Psoas muscle (tissue), 7 donors: ENCODE measurements at regions not wholly inside any gene's neighbourhood (a gene's known extent, or its start where the extent isn't known, plus 50 kb on each side); places are given as distances from the start of the nearest gene placed in this dataset.

Experiments
- ATAC-seq, 4 donors: fragments of 200-7000 bp; cut with Tn5 transposase; one replicate each; pipeline ENCODE4 v1.9.1; 2020; ENCODE audit warnings: moderate library complexity in 3 of 4, mild to moderate bottlenecking in 2 of 4
- DNase-seq, 2 donors: peaks; one replicate each; pipeline ENCODE4 v3.0.0-alpha.2; 2020
- H3K27ac ChIP-seq: fragments of 200-600 bp; one replicate; pipeline ENCODE4 v1.8.0; 2022
- H3K27me3 ChIP-seq, 3 donors: fragments of 200-600 bp in 1 of 3; one replicate each; pipeline versions ENCODE4 v1.6.1 to v1.8.0; 2013 to 2022; ENCODE audit warnings: low read length in 2 of 3, mild to moderate bottlenecking in 2 of 3, moderate library complexity in 1 of 3; ENCODE audit not compliant: insufficient read depth in 3 of 3
- H3K36me3 ChIP-seq, 2 donors: fragments of 200-600 bp in 1 of 2; one replicate each; pipeline versions ENCODE4 v1.6.1 to v1.8.0; 2013 to 2022; ENCODE audit warnings: low read depth in 1 of 2, mild to moderate bottlenecking in 1 of 2, moderate library complexity in 1 of 2; ENCODE audit not compliant: insufficient read depth in 1 of 2
- H3K4me1 ChIP-seq: fragments of 200-600 bp; one replicate; pipeline ENCODE4 v1.8.0; 2022
- H3K4me3 ChIP-seq: fragments of 200-600 bp; one replicate; pipeline ENCODE4 v1.8.0; 2022; ENCODE audit warnings: mild to moderate bottlenecking
- H3K9me3 ChIP-seq: fragments of 200-600 bp; one replicate; pipeline ENCODE4 v1.8.0; 2022
- WGBS, 3 donors: extraction: QIAGEN DNeasy Blood & Tissue Kit; methylation state at CpG; one replicate each; pipeline versions ENCODE4 v1.1.6 to v1.1.7; 2013; 5-methylcytosine and 5-hydroxymethylcytosine counted together
- intact Hi-C, 2 donors: fragments of 100-400 bp; cut with DNase I; formaldehyde crosslinking; loops; one replicate each; pipeline versions ENCODE4 v1.11.0 to v1.14.2; 2022
- TF ChIP-seq, protein P1 (sequence below): fragments of 200-600 bp; IDR thresholded peaks from one replicate; pipeline ENCODE4 v1.8.0; 2022; ENCODE audit warnings: antibody characterized with exemption
- donor health status: healthy with polysubstance abuse.
- donor health status: DM: no; HTN: no; CAD: no; lungs with moderate emphysema.
- donor health status: Bipolar disorder and iron deficiency.
- donor health status: healthy.
- donor health status: DM: yes; HTN: yes; CAD: no.
- donor health status: DM: no; HTN: no; CAD: no.
- donor health status: DM: yes; HTN: yes; CAD: no.

DNA sequence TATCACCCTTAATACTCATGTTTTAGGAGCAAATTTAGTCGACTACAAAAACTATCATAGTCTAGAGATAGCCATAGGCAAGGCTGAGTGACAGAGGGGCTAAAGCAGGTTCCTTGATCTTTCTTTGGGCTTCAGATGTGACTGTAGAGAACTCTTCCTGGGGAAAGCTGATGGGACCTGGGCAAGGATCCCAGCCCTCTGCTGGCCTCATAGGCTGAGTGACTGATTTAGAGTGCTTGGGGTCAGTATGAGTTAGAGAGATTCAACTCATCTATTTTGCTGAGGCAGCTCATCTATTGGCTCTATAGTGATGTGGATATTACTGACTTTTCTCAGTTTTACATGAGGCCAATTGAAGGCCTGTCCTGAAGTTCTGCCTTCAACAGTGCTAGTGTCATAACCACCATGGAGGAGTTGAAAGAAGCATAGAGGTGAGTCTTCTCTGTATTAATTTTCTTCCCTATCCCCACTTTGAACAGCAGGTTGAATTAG, 81.6 kb downstream of the SAMD9 start:
- no peak overlapping the region for H3K27ac ChIP-seq
- no peaks in the 10 kb centered on the region for H3K36me3 ChIP-seq
- H3K4me1 ChIP-seq = no peaks in the 10 kb centered on the region
- H3K27me3 ChIP-seq = no peaks in the 10 kb centered on the region
- WGBS, 3 donors = 69 to 76% (median 73%) methylated on average over 1 of the region's 1 CpG
- DNase-seq = no peak
- intact Hi-C loops = no loop called here
- no peak overlapping the region for H3K4me3 ChIP-seq
- H3K9me3 ChIP-seq = peaks cover 10% of the 10 kb centered on the region
- TF ChIP-seq, protein P1, sequence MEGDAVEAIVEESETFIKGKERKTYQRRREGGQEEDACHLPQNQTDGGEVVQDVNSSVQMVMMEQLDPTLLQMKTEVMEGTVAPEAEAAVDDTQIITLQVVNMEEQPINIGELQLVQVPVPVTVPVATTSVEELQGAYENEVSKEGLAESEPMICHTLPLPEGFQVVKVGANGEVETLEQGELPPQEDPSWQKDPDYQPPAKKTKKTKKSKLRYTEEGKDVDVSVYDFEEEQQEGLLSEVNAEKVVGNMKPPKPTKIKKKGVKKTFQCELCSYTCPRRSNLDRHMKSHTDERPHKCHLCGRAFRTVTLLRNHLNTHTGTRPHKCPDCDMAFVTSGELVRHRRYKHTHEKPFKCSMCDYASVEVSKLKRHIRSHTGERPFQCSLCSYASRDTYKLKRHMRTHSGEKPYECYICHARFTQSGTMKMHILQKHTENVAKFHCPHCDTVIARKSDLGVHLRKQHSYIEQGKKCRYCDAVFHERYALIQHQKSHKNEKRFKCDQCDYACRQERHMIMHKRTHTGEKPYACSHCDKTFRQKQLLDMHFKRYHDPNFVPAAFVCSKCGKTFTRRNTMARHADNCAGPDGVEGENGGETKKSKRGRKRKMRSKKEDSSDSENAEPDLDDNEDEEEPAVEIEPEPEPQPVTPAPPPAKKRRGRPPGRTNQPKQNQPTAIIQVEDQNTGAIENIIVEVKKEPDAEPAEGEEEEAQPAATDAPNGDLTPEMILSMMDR = no peak
- no peak for ATAC-seq

DNA sequence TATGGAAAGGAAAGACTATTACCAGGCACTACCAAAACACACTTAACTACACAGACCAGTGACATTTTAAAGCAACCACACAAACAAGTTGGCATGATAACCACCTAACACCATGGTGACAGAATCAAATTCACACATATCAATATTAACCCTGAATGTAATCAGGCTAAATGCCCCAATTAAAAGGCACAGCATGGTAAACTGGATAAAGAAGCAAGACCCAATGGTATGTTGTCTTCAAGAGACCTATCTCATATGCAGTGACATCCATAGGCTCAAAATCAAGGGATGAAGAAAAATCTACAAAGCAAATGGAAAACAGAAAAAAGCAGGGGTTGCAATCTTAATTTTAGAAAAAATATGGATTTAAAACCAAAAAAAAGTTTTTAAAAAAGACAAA, 86.0 kb downstream of the SAMD9 start:
- no peaks in the 10 kb centered on the region for H3K4me1 ChIP-seq
- intact Hi-C loops = no loop called here
- DNase-seq = no peak
- H3K9me3 ChIP-seq = peaks cover 10% of the 10 kb centered on the region
- ATAC-seq = no peak
- no peak overlapping the region for H3K4me3 ChIP-seq
- no peaks in the 10 kb centered on the region for H3K27me3 ChIP-seq
- no peaks in the 10 kb centered on the region for H3K36me3 ChIP-seq
- no peak overlapping the region for H3K27ac ChIP-seq
- TF ChIP-seq, protein P1 = no peak

GRCh38 chr7:93030605-93031225, 87.1 kb downstream of the SAMD9 start:
- H3K9me3 ChIP-seq = peaks cover 10% of the 10 kb centered on the region
- H3K4me3 ChIP-seq = no peak overlapping the region
- H3K27ac ChIP-seq = no peak overlapping the region
- intact Hi-C loops = no loop called here
- no peak for DNase-seq
- no peak for ATAC-seq
- TF ChIP-seq, protein P1 = no peak
- no peaks in the 10 kb centered on the region for H3K27me3 ChIP-seq
- H3K4me1 ChIP-seq = no peaks in the 10 kb centered on the region
- H3K36me3 ChIP-seq = no peaks in the 10 kb centered on the region

GRCh38 chr7:93029056-93029455, 88.7 kb downstream of the SAMD9 start:
- H3K36me3 ChIP-seq = no peaks in the 10 kb centered on the region
- TF ChIP-seq, protein P1 = no peak
- no peaks in the 10 kb centered on the region for H3K4me1 ChIP-seq
- DNase-seq (no peak), ATAC-seq (no peak)
- WGBS, 3 donors = 68 to 84% (median 75%) methylated on average over 7 of the region's 7 CpGs
- intact Hi-C loops = no loop called here
- H3K9me3 ChIP-seq = peaks cover 10% of the 10 kb centered on the region
- no peaks in the 10 kb centered on the region for H3K27me3 ChIP-seq
- H3K4me3 ChIP-seq = no peak overlapping the region
- no peak overlapping the region for H3K27ac ChIP-seq

GRCh38 chr7:93028610-93029009, 89.2 kb downstream of the SAMD9 start:
- no peaks in the 10 kb centered on the region for H3K27me3 ChIP-seq
- intact Hi-C loops = no loop called here
- DNase-seq = no peak
- no peak overlapping the region for H3K4me3 ChIP-seq
- H3K36me3 ChIP-seq = no peaks in the 10 kb centered on the region
- no peak for ATAC-seq
- H3K9me3 ChIP-seq = peaks cover 10% of the 10 kb centered on the region
- no peak overlapping the region for H3K27ac ChIP-seq
- 77 to 86% (median 79%) methylated on average over 3 of the region's 3 CpGs for WGBS, 3 donors
- TF ChIP-seq, protein P1 = no peak
- H3K4me1 ChIP-seq = no peaks in the 10 kb centered on the region
